B cell (primary cell): ENCODE measurements at regions not wholly inside any gene's neighbourhood (a gene's known extent, or its start where the extent isn't known, plus 50 kb on each side); places are given as distances from the start of the nearest gene placed in this dataset.

Experiments
- ATAC-seq: fragments of 200-7000 bp; cut with Tn5 transposase; one replicate; pipeline ENCODE4 v1.10.0; 2021; ENCODE audit warnings: low read depth, mild to moderate bottlenecking, moderate number of reproducible peaks, moderate library complexity
- CTCF ChIA-PET: fragments of 350-600 bp; sonication (Branson Sonifier 250); formaldehyde crosslinking; loops from one replicate; lab custom pipeline; 2021; ENCODE audit warnings: antibody characterized with exemption, inconsistent platforms; lab: Charles Lee
- POLR2A ChIA-PET: fragments of 350-600 bp; sonication (Branson Sonifier 250); formaldehyde crosslinking; loops from one replicate; lab custom pipeline; 2021; ENCODE audit warnings: antibody characterized with exemption; lab: Charles Lee
- DNase-seq: peaks from one replicate; pipeline ENCODE4 v3.0.0; 2013
- H2AFZ ChIP-seq: 2 replicates; pipeline ENCODE4 v1.6.1; 2012; ENCODE audit warnings: mild to moderate bottlenecking, low read depth, low read length; ENCODE audit not compliant: insufficient read depth, poor library complexity, severe bottlenecking
- H3K27ac ChIP-seq, 2 donors: 1 replicate in 1 of 2; 2 replicates in 1 of 2; pipeline ENCODE4 v1.5.1; 2012 to 2013; ENCODE audit warnings: low read length in 2 of 2, mild to moderate bottlenecking in 2 of 2, moderate library complexity in 1 of 2
- H3K27me3 ChIP-seq, 4 experiments: fragments of 200-600 bp in 1 of 4; sonication (generic) in 1 of 4; replicated peaks in 1 of 4; 1 replicate in 2 of 4; 2 replicates in 2 of 4; pipeline versions ENCODE4 v1.6.1 to v1.7.0; 2013 to 2016; ENCODE audit warnings: low read length in 3 of 4, mild to moderate bottlenecking in 2 of 4, mixed read lengths in 1 of 4, moderate library complexity in 1 of 4; ENCODE audit not compliant: insufficient read depth in 4 of 4, control insufficient read depth in 3 of 4; ENCODE audit errors: control extremely low read depth in 1 of 4
- H3K36me3 ChIP-seq, 2 experiments: replicated peaks in 1 of 2; 1 replicate in 1 of 2; 2 replicates in 1 of 2; pipeline versions ENCODE4 v1.6.1 to v1.7.1; 2013; ENCODE audit warnings: low read length in 1 of 2; ENCODE audit not compliant: insufficient read depth in 2 of 2, control insufficient read depth in 1 of 2; ENCODE audit errors: control extremely low read depth in 1 of 2, extremely low read depth in 1 of 2
- H3K4me1 ChIP-seq, 2 donors: fragments of 200-600 bp in 1 of 2; sonication (generic) in 1 of 2; 1 replicate in 1 of 2; 2 replicates in 1 of 2; pipeline versions ENCODE4 v1.5.1 to v1.6.1; 2013 to 2017; ENCODE audit warnings: low read length in 2 of 2; ENCODE audit not compliant: control insufficient read depth in 2 of 2, insufficient read depth in 2 of 2
- H3K4me2 ChIP-seq: replicated peaks from 2 replicates; pipeline ENCODE3; 2012; ENCODE audit warnings: mild to moderate bottlenecking, low read depth, low read length; ENCODE audit not compliant: poor library complexity, severe bottlenecking
- H3K4me3 ChIP-seq, 5 experiments: fragments of 200-600 bp in 1 of 5; sonication (generic) in 1 of 5; 1 replicate in 3 of 5; 2 replicates in 2 of 5; pipeline versions ENCODE4 v1.5.1 to v1.7.0; 2011 to 2016; ENCODE audit warnings: low read length in 4 of 5, mild to moderate bottlenecking in 4 of 5, low read depth in 2 of 5, control low read depth in 1 of 5, moderate library complexity in 1 of 5; ENCODE audit not compliant: insufficient read depth in 1 of 5; ENCODE audit errors: control extremely low read depth in 1 of 5, extremely low read depth in 1 of 5
- H3K79me2 ChIP-seq: fragments of 200-600 bp; sonication (generic); one replicate; pipeline ENCODE4 v1.6.0; 2016; ENCODE audit warnings: low read length; ENCODE audit not compliant: control insufficient read depth, insufficient read depth
- H3K9ac ChIP-seq: fragments of 200-600 bp; sonication (generic); 2 replicates; pipeline ENCODE4 v1.6.1; 2017; ENCODE audit warnings: mild to moderate bottlenecking, low read length, moderate library complexity
- H3K9me3 ChIP-seq, 3 donors: one replicate each; pipeline versions ENCODE4 v1.6.1 to v1.7.1; 2013; ENCODE audit warnings: low read length in 2 of 3; ENCODE audit not compliant: control insufficient read depth in 2 of 3, insufficient read depth in 1 of 3; ENCODE audit errors: control extremely low read depth in 1 of 3
- H4K20me1 ChIP-seq: 2 replicates; pipeline ENCODE4 v1.6.0; 2012; ENCODE audit warnings: mild to moderate bottlenecking, low read length; ENCODE audit not compliant: insufficient read depth, control insufficient read depth, poor library complexity, severe bottlenecking
- H3K27ac Mint-ChIP-seq: one replicate; pipeline ENCODE4 v1.8.0; 2021; ENCODE audit warnings: mixed read lengths
- H3K27me3 Mint-ChIP-seq: one replicate; pipeline ENCODE4 v1.8.0; 2021; ENCODE audit warnings: mixed read lengths
- H3K4me1 Mint-ChIP-seq: one replicate; pipeline ENCODE4 v1.8.0; 2021; ENCODE audit warnings: mixed read lengths
- H3K4me3 Mint-ChIP-seq: one replicate; pipeline ENCODE4 v1.8.0; 2021; ENCODE audit warnings: mixed read lengths
- H3K9me3 Mint-ChIP-seq: one replicate; pipeline ENCODE4 v1.8.0; 2022; ENCODE audit warnings: mixed read lengths; ENCODE audit not compliant: insufficient read depth
- CTCF ChIP-seq: fragments of 200-600 bp; IDR thresholded peaks from one replicate; pipeline ENCODE4 v1.8.0; 2022; ENCODE audit warnings: antibody characterized with exemption, mild to moderate bottlenecking
- EZH2 ChIP-seq: IDR thresholded peaks from 2 replicates; pipeline ENCODE4 v1.6.1; 2012; ENCODE audit warnings: borderline replicate concordance, low read depth, mild to moderate bottlenecking, moderate library complexity, low read length; ENCODE audit not compliant: insufficient read depth, poor library complexity, severe bottlenecking
- WGBS: methylation state at CpG from one replicate; pipeline ENCODE4 v1.1.5; 2013; ENCODE audit warnings: missing lambda C conversion rate; ENCODE audit not compliant: insufficient coverage; 5-methylcytosine and 5-hydroxymethylcytosine counted together
- intact Hi-C: fragments of 100-400 bp; cut with micrococcal nuclease; formaldehyde crosslinking; loops from one replicate; pipeline ENCODE4 v1.10.0; 2022

DNA sequence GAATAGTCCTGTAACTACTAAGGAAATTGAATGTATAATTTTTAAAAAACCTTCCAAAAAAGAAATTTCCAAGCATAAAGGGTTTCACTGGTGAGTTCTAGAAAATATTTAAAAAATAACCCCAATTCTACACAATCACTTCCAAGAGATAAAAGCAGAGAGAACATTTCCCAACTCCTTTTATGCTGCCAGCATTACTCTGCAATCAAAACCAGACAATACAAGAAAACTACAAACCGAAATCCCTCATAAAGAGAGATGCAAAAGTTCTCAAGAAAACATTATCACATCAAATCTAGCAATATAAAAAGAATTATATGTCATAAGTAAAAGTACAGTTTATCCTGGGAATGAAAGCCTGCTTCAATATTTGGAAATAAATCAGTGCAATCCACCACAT is 84.8 kb downstream of the OAT start:
- POLR2A ChIA-PET: no interaction called here

GRCh38 chr10:124332426-124332825 is 86.3 kb downstream of the OAT start:
- peaks cover 0 to 12% (median 8%) of the 10 kb centered on the region in 3 donors for H3K9me3 ChIP-seq
- Mint-ChIP-seq H3K4me1 (no peaks in the 10 kb centered on the region), H3K27me3 (peaks cover 20% of the 10 kb centered on the region), H3K27ac (no peak overlapping the region), H3K9me3 (peaks cover 13% of the 10 kb centered on the region), H3K4me3 (no peak overlapping the region)
- WGBS: no CpG with 5 or more reads among the region's 1 CpG
- no peaks in the 10 kb centered on the region for H3K36me3 ChIP-seq
- no peak overlapping the region for H3K4me3 ChIP-seq
- intact Hi-C loops: no loop called here
- no peak overlapping the region for H2AFZ ChIP-seq
- ChIA-PET POLR2A (no interaction called here), CTCF (no interaction called here)
- no peak overlapping the region for H3K27ac ChIP-seq
- ATAC-seq (no peak), DNase-seq (no peak)
- TF ChIP-seq EZH2: no peak
- no peak for TF ChIP-seq CTCF
- H3K79me2 ChIP-seq: no peaks in the 10 kb centered on the region
- H3K9ac ChIP-seq: no peak overlapping the region
- no peaks in the 10 kb centered on the region for H3K4me1 ChIP-seq
- no peak overlapping the region for H3K4me2 ChIP-seq
- no peaks in the 10 kb centered on the region for H4K20me1 ChIP-seq
- peaks cover 0 to 2% (median 0%) of the 10 kb centered on the region in 4 experiments for H3K27me3 ChIP-seq

More for the DNA sequence above, 84.8 kb downstream of the OAT start:
- Mint-ChIP-seq H3K4me1 (no peaks in the 10 kb centered on the region), H3K27ac (no peak overlapping the region), H3K4me3 (no peak overlapping the region), H3K9me3 (peaks cover 13% of the 10 kb centered on the region), H3K27me3 (peaks cover 18% of the 10 kb centered on the region)
- no CpG with 5 or more reads among the region's 1 CpG for whole genome bisulfite sequencing
- no peaks in the 10 kb centered on the region for H3K36me3 ChIP-seq
- DNase-seq (no peak), ATAC-seq (no peak)
- no peak overlapping the region for H3K9ac ChIP-seq
- no peak overlapping the region for H3K27ac ChIP-seq
- H3K79me2 ChIP-seq: no peaks in the 10 kb centered on the region
- no peak overlapping the region for H2AFZ ChIP-seq
- H3K4me1 ChIP-seq: no peaks in the 10 kb centered on the region
- TF ChIP-seq CTCF: no peak
- no peak for TF ChIP-seq EZH2
- peaks cover 0 to 12% (median 8%) of the 10 kb centered on the region in 3 donors for H3K9me3 ChIP-seq
- H4K20me1 ChIP-seq: no peaks in the 10 kb centered on the region
- CTCF ChIA-PET: no interaction called here
- H3K4me2 ChIP-seq: no peak overlapping the region
- intact Hi-C loops: no loop called here
- no peak overlapping the region for H3K4me3 ChIP-seq
- H3K27me3 ChIP-seq: peaks cover 0 to 2% (median 0%) of the 10 kb centered on the region in 4 experiments
